HG02759 (cell line): ENCODE measurements at regions not wholly inside any gene's neighbourhood (a gene's known extent, or its start where the extent isn't known, plus 50 kb on each side); places are given as distances from the start of the nearest gene placed in this dataset.

Experiments used
- ATAC-seq: cut with Tn5 transposase; IDR thresholded peaks from one replicate; pipeline ENCODE4 v1.9.1; 2021; ENCODE audit warnings: mild to moderate bottlenecking, moderate library complexity; ENCODE audit not compliant: unreplicated experiment

- ATAC-seq, result no peak
These were observed 175.6 kb downstream of the FOXA2 start for GRCh38 chr20:22408521-22409402.

DNA sequence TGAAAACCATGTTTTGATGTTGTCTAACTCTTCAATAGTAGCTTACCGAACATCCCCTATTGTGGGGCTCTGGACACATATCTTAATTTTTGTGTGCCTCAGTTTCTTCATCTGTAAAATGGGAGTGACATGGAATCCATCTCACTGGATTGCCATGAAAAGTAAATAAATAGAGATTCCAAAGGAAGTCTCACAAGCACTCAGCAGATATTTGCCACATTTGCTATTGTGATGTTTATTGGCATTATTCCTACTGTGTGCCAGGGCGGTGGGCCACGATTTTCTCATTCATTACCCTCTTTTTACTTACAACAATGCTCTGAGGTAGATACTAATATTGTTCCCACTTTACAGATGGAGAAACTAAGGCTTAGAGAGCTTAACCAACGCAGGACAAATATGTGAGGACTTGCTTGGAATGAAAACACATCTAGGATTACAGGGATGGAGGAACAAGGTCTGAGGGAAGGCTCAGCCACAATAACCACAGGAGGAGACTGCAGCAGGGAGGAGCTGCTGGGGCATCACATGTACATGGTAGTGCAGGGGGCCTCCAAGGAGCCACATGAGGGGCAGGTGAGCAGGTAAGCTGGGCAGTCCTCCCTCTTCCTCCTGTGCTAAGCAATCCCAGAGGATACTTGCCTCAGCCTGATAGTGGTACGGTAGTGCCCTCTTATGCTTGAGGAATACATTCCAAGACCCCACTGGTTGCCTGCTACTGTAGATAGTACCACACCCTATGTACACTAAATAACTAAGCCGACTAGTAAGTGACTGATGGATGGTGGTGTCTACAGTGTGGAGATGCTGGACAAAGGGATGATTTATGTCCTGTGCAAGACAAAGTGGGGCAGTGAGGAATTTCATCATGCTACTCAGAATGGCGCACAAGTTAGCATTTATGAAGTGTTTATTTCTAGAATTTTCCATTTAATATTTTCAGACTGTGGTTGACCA is 176.9 kb downstream of the FOXA2 start:
- no peak for ATAC-seq

DNA sequence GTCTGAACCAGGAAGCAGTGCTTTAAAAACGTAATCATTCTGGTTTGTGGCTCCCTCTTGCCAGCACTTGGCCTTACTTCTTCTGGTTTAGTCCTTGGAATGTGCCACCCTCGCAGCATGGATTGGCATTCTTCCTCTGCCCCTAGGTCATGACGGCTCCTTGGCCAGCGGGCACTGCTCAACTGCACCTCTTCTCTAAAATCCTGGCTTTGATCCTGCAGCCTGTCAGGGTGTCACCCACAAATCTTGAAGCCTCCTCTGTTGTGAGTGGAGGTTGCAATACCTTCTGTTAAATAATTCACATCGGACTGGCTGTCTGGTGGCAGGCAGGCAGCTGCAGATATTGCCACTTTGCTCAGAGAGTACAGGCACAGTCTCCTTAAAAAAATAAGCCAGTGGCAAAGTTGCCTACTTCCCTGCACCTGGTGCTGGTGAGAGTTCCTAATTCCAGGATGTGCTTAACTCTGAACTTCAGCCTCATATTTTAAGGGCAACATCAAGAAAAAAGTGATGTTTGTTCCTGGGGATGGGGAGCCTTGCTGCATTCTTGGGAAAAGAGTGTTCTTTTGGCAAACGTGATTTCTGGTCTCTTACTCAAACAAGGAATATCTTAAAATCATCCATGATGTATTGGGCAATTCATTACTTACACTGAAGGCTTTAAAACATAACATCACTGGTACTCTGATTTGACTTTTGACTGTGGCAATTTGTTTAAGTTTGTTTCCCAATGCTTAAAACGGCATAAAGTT is 179.8 kb downstream of the FOXA2 start:
- ATAC-seq, result no peak

- ATAC-seq, result no peak
These were observed 180.6 kb downstream of the FOXA2 start for GRCh38 chr20:22403632-22404361.

GRCh38 chr20:22403022-22403631 is 181.2 kb downstream of the FOXA2 start:
- no peak for ATAC-seq

GRCh38 chr20:22402550-22402949 is 181.8 kb downstream of the FOXA2 start:
- no peak for ATAC-seq

DNA sequence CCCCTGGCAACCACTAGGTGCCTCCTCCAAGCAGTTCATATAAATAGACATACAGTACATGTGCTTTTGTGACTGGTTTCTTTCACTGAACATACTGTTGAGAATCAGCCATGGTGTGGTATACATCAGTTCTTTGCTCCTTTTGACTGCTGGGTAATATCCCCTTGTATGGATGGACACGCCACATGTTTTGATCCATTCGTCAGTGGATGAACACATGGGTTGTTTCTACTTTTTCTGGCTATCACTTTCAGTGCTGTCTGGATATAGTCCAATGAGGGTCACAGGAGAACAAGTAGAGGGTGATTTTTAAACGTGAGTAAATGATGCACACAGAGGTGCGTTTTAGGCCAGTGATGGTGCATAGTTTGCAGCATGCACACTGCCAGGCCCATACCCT is 183.9 kb downstream of the FOXA2 start:
- no peak for ATAC-seq

DNA sequence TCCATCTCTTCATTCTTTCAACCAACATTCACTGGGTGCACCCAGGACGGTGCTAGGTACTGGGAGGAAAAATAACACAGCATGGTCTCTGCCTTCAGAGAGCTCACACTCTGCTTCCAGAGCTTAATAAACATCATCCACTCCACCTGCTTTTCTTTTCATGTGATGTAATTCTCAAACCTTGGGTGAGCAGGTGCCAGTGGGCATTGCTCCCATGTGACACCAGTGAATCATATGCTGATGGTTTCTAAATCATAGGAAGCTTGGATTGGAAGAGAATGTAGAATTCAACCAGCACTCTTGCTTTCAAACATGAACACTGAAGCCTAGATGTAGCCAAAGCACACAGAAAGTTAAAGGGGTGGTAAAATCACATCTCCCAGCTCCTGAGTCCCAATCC is 189.8 kb downstream of the FOXA2 start:
- ATAC-seq, result no peak

GRCh38 chr20:22390543-22390903 is 193.8 kb downstream of the FOXA2 start:
- no peak for ATAC-seq

DNA sequence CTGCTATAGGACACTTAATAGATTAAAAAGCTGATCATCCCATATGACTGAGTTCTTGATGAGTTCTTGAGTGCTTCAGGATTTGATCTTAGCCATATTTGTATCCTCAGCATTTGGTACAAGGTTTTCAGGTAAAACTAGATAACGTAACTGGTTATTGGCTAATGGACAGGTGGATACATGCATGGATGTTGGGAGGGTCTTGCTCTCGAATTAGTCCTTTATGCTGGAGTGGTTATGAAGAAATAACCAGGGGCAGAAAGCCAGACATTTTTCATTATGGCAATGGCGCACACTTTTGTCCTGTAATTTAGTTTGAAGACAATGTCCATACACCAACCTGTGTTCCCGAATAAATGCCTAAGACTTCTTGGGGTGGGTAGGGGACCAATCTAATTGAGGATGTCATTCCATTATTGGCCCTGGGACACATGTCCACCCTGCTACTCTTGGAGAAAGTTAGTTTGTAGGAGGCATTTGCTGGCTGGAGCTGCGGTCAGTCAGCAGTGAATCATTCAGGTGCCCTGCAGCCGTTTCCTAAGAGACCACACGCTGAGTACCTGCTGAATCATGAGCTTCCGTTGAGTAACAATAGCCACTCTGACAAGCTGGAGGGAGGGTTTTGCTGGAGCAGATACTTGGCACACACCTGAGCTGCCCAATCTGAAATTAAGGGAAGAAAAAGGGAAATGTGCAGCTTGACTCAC is 194.4 kb downstream of the FOXA2 start:
- no peak for ATAC-seq

GRCh38 chr20:22387452-22387851 is 196.9 kb downstream of the FOXA2 start:
- no peak for ATAC-seq

DNA sequence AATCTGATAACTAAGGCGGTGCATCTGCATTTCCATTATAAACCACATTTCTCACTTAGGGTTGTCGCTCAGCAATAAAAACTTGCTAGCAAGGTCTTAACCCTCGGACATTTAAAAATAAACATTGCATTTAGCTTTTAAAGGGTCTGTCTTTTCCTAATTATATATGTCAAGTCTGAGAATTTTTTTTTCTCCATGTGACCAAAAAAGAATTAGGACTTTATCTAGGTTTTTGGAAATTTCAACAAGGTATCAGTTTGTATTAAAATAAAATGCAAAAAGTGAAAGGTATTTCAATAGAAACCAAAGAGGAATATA is 198.1 kb downstream of the FOXA2 start:
- no peak for ATAC-seq

DNA sequence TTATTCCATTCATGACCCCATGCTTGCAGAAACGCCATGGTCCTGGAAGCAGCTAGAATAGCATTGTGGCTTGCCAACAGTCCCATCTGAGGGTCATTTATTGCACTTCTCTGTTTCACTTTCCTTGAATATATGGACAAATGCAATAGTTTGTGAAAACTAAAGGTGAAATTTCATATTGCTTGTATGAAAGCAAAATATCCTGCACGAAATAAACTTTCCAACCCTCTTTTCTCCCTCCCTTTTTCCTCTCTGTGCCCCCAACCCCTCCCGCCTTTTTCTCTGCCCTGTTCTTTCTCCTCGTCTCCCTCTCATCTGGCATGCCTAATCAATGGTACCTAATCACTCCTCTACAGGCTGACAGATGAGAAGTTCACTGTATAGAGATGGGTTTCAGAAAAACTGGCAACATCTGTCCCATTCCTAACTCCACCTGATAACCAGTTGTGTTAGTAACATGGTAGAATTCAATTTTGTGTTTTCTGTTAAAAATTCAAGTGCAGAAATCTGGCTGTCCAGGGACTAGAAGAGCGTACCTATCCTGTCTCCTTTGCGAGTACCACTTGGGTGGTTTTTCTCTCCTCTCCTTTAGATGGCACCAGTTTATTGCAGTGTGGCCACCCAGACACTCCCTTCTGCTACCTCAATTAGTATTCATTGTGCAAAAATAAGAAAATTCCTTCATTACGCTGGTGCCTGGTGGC is 198.6 kb downstream of the FOXA2 start:
- ATAC-seq, result no peak

GRCh38 chr20:22384978-22385377 is 199.4 kb downstream of the FOXA2 start:
- no peak for ATAC-seq

DNA sequence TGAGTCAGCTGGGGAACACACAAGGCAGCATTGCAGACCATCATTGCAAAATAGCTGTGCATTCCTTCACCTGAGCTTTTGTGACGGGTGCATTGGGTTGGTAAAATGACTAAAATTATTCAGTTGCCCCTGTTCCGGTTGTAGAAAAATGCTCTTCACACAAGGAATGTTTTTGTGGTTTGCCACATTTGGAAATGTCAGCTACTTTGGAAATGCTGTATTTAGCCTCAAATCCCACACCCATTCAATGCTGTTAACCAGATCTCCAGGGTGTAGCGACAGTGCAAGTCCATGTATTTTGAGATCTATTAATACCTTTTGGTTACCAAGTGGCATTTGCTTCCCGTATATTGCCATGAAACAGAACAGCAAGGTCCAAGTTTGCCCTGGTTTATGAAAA is 201.2 kb downstream of the FOXA2 start:
- no peak for ATAC-seq

DNA sequence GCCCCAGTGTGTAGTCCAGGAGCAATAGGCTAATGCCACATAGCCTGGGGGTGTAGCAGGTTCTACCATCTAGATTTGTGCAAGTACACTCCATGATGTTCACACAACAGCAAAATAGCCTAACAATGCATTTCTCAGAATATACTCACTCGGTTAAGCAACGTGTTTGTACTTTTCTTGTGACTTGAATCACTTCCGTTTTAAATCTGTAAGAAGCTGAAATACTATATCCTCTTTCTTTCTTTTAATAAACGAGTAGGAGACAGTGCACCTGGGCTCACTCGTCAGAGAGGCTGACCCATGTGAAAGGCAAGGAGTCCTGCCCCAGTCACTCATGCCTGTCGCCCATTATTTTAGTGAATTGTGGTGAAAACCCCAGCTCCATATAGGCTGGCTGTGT is 201.6 kb downstream of the FOXA2 start:
- ATAC-seq, result no peak

DNA sequence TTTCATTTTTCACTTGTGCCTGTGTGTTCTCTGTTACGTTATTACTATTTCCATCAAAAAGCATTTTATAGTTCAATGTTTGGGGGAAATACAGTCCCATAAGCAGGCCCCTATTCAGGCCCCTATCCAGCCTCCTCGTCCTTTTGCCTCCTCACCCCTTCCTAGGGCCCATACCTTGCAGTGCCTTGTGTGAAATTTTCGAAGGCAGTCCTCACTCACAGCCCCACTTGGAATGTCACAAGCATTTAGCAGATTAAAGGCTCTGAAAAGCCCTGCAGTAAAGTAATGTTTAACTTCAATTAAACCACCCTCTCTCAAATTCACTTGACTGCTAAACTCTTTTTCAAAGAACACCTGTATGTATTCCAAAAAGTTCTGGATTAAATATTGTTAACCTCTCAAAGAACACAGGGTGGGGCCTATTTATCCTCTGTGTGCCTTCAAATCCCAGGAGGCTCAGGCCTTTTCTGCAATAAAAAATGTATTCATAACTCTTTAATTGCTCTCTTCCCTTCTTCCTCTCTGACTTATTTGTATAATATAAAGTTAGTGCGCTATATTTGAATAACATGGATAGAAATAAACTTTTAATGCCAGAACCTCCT is 202.5 kb downstream of the FOXA2 start:
- ATAC-seq, result no peak

GRCh38 chr20:22379472-22379871 is 204.9 kb downstream of the FOXA2 start:
- ATAC-seq, result no peak
